ENCODE measurements at regions not wholly inside any gene's neighbourhood (a gene's known extent, or its start where the extent isn't known, plus 50 kb on each side); places are given as distances from the start of the nearest gene placed in this dataset.
A peak's percentile ranks its signal among the peaks of the same experiment; 100 is the strongest.
"Not testable (repeated sequence)": the region's sequence is repeated elsewhere in the genome, so short reads cannot be mapped to it uniquely, and the experiment has no call there.

GRCh38 chr5:62224987-62225601 is 80.9 kb upstream of the KIF2A start:
- not testable (repeated sequence) for TF ChIP-seq HOXA7 (CRISPR knock-in tag; IDR thresholded peaks at IDR 0.05); ZFP36 (IDR thresholded peaks at IDR 0.05; ENCODE audit: borderline replicate concordance, partially characterized antibody); CEBPB (IDR thresholded peaks at IDR 0.05); POLR2A (IDR thresholded peaks at IDR 0.05; ENCODE audit: low read length); PHF8 (IDR thresholded peaks at IDR 0.05; ENCODE audit: borderline replicate concordance, low read depth); EP300 (IDR thresholded peaks at IDR 0.05); EHF (CRISPR knock-in tag; IDR thresholded peaks at IDR 0.05); TFCP2L1 (CRISPR knock-in tag; IDR thresholded peaks at IDR 0.05); CBX2 (IDR thresholded peaks at IDR 0.05; ENCODE audit: borderline replicate concordance, low read depth); RFX5 (IDR thresholded peaks at IDR 0.05)
- TF ChIP-seq CTCF (IDR thresholded peaks at IDR 0.05), result peak; percentile 45
